ENCODE measurements at regions not wholly inside any gene's neighbourhood (a gene's known extent, or its start where the extent isn't known, plus 50 kb on each side); places are given as distances from the start of the nearest gene placed in this dataset.

GRCh38 chr2:187129868-187130267, 280.9 kb upstream of the ZSWIM2 start:
- Histone ChIP-seq H3K36me3 (ENCODE audit: control insufficient read depth, insufficient read depth, low read length) (no peaks in the 10 kb centered on the region), H3K4me3 (ENCODE audit: low read depth, low read length) (no peak overlapping the region), H3K27me3 (ENCODE audit: control insufficient read depth, insufficient read depth, low read length) (no peaks in the 10 kb centered on the region)
- DNase-seq (ENCODE audit: low read depth): no peak
- TF ChIP-seq, protein P1, sequence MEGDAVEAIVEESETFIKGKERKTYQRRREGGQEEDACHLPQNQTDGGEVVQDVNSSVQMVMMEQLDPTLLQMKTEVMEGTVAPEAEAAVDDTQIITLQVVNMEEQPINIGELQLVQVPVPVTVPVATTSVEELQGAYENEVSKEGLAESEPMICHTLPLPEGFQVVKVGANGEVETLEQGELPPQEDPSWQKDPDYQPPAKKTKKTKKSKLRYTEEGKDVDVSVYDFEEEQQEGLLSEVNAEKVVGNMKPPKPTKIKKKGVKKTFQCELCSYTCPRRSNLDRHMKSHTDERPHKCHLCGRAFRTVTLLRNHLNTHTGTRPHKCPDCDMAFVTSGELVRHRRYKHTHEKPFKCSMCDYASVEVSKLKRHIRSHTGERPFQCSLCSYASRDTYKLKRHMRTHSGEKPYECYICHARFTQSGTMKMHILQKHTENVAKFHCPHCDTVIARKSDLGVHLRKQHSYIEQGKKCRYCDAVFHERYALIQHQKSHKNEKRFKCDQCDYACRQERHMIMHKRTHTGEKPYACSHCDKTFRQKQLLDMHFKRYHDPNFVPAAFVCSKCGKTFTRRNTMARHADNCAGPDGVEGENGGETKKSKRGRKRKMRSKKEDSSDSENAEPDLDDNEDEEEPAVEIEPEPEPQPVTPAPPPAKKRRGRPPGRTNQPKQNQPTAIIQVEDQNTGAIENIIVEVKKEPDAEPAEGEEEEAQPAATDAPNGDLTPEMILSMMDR (IDR thresholded peaks at IDR 0.05; ENCODE audit: insufficient read depth, low read length, poor library complexity, severe bottlenecking): no peak

GRCh38 chr2:187129306-187129705, 280.3 kb upstream of the ZSWIM2 start:
- H3K4me3 ChIP-seq (ENCODE audit: low read depth, low read length): no peak overlapping the region
- H3K27me3 ChIP-seq (ENCODE audit: control insufficient read depth, insufficient read depth, low read length): no peaks in the 10 kb centered on the region
- H3K36me3 ChIP-seq (ENCODE audit: control insufficient read depth, insufficient read depth, low read length): no peaks in the 10 kb centered on the region
- TF ChIP-seq, protein P1 (IDR thresholded peaks at IDR 0.05; ENCODE audit: insufficient read depth, low read length, poor library complexity, severe bottlenecking): no peak
- no peak for DNase-seq (ENCODE audit: low read depth)

GRCh38 chr2:187126247-187127005, 277.5 kb upstream of the ZSWIM2 start:
- TF ChIP-seq, protein P1 (IDR thresholded peaks at IDR 0.05; ENCODE audit: insufficient read depth, low read length, poor library complexity, severe bottlenecking): no peak
- DNase-seq (ENCODE audit: low read depth): no peak
- H3K36me3 ChIP-seq (ENCODE audit: control insufficient read depth, insufficient read depth, low read length): no peaks in the 10 kb centered on the region
- no peaks in the 10 kb centered on the region for H3K27me3 ChIP-seq (ENCODE audit: control insufficient read depth, insufficient read depth, low read length)
- H3K4me3 ChIP-seq (ENCODE audit: low read depth, low read length): no peak overlapping the region

GRCh38 chr2:187125318-187125717, 276.3 kb upstream of the ZSWIM2 start:
- TF ChIP-seq, protein P1 (IDR thresholded peaks at IDR 0.05; ENCODE audit: insufficient read depth, low read length, poor library complexity, severe bottlenecking): no peak
- no peak overlapping the region for H3K4me3 ChIP-seq (ENCODE audit: low read depth, low read length)
- no peaks in the 10 kb centered on the region for H3K27me3 ChIP-seq (ENCODE audit: control insufficient read depth, insufficient read depth, low read length)
- H3K36me3 ChIP-seq (ENCODE audit: control insufficient read depth, insufficient read depth, low read length): no peaks in the 10 kb centered on the region
- DNase-seq (ENCODE audit: low read depth): no peak

GRCh38 chr2:187124529-187124928, 275.6 kb upstream of the ZSWIM2 start:
- DNase-seq (ENCODE audit: low read depth): no peak

More at GRCh38 chr2:187124529-187124928, 275.6 kb upstream of the ZSWIM2 start:
- TF ChIP-seq, protein P1 (IDR thresholded peaks at IDR 0.05; ENCODE audit: insufficient read depth, low read length, poor library complexity, severe bottlenecking): no peak
- no peaks in the 10 kb centered on the region for H3K36me3 ChIP-seq (ENCODE audit: control insufficient read depth, insufficient read depth, low read length)
- H3K4me3 ChIP-seq (ENCODE audit: low read depth, low read length): no peak overlapping the region
- H3K27me3 ChIP-seq (ENCODE audit: control insufficient read depth, insufficient read depth, low read length): no peaks in the 10 kb centered on the region
